HG03354 (cell line): ENCODE measurements at regions not wholly inside any gene's neighbourhood (a gene's known extent, or its start where the extent isn't known, plus 50 kb on each side); places are given as distances from the start of the nearest gene placed in this dataset.

ENCODE experiments used
- ATAC-seq: cut with Tn5 transposase; IDR thresholded peaks from one replicate; pipeline ENCODE4 v1.9.1; 2021; ENCODE audit warnings: mild to moderate bottlenecking; ENCODE audit not compliant: unreplicated experiment, poor library complexity, severe bottlenecking

DNA sequence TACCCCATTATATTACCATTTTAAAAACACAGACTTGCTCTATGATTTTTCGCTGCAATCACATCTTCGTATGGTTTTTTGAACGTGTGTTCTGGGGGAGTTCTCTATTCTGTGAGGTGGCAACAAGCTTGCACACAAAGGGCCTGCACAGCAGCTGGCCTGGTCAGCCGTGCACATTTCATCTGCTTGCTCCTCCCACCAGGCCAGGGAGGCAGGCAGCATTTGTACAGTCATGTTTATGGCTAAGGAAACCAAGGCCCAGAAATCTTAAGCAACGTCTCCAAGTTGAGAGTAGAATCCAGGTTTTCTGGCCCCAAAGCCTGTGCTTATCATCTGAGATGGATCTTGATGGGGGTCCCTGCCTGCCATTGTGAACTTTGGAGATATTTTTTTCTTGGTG is 106.4 kb upstream of the SMIM21 start:
- ATAC-seq: no peak

DNA sequence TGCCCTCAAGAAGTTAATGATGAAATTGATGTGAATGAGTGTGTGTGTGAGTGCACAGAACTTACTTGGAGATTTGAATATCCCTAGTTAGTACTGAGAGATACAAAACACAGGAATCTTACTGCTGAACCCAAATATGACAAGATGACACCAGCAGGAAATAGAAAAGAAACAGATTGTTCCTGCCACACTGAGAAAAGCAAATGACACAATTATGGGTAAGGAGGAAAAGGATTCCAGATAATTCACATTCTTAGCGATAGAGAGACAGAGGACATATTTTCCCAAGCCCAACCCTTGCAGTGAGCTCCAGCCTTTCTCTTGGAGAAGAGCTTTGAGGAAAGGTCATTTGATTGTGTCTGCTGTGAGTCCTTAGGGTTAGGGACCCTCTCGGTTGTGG is 105.7 kb upstream of the SMIM21 start:
- no peak for ATAC-seq

DNA sequence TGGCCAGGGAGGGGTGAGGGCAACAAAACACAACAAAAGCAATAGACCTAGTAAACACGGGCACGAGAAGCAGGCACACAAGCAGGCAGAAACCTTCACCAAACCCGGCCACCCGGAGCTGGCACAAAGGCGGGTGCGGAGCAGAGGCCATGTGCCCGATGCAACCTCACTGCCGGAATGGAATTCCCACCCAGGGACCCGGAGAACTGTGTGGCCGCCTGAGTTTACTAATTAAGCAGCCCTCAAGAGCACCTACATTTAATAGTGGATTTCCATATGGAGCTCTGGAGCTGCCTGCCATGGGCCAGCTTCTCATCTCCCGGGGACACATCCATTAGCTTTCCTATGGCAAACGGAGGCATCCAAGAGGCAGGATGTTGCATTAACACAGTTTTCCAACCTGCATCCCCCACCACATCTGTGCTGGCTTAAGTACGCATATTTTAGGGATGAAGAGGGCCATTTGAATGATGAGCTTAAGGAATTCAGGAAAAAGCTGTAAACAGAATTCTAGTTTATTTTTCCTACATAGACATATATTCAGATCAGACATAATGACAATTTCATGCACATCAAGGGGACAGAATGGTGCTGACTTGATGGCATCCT is 104.5 kb upstream of the SMIM21 start:
- no peak for ATAC-seq

DNA sequence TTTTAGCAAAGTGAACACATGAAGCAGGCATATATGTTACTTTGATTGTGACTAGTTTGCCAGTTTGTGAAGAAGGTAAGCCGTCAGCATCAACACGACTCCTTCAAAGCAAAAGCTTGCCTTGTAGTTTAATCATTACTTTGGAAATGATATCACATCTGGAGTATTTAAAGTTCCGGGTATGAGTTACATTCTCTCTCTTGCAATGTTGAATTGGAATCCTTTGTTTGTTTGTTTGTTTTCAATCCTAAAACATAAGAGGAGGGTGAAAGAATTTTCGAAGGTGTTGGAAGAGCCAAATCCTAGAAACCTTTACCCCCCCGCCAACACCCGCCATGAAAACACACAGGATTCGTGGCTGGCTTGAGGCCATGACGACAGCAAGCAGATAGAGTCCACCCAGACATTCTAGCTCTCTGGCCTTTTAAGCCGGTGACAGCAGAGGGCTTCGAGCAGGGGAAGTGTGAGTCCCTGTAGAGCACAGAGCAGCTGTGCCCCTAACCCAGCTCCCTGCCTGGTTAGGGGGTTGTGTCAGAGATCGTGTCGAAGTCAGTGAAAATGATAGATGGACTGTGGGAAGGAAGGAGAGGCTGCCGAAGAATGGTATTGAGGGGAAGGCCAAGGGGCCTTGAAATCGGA is 103.8 kb upstream of the SMIM21 start:
- no peak for ATAC-seq

DNA sequence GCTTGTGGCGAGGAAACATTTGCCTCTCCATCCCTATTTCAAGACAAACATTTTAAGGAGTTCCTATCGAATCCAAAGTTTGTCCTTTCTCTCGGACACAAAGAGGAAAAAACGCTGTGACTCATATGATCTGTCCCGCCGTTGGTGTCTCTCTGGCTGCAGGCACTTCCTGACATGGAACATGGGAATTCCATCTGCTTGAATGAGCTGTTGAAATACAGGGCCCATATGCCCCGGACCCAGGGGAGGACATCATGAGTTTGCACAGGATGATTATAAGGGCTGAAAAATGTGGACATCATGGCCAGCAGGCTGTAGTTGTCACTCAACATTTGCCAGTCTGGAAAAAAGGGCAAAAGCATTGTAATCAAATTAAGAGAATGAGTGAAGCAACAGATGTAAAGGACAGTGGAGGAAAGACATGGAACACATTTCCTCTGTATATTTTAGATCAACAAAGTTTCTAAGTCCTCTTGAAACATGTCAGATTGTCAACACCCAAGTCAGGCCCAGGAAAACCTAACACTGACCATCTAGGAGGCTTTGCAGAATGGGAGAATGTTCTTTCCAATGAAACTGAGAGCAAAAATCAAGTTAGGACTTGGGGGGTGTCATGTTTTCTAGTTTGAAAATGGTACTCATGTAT is 103.2 kb upstream of the SMIM21 start:
- ATAC-seq: no peak

DNA sequence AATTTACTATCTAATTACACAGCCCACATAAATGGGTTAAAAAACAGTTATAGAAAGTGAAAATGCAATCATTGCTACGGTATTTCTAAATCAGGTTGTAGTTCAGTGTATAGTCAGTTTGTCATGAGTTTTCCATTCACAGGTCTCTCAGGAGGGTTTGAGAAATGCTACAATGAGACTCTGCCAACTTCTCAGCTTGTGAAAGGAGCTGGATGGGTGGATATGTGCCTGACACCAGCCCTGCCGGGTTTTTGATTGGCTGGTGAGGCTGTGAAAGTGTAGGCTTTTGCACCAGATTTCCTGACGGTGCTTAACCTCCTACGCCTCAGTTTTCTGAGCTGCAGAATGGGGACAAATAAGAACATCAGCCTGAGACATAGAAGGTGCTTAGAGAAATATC is 102.6 kb upstream of the SMIM21 start:
- no peak for ATAC-seq

DNA sequence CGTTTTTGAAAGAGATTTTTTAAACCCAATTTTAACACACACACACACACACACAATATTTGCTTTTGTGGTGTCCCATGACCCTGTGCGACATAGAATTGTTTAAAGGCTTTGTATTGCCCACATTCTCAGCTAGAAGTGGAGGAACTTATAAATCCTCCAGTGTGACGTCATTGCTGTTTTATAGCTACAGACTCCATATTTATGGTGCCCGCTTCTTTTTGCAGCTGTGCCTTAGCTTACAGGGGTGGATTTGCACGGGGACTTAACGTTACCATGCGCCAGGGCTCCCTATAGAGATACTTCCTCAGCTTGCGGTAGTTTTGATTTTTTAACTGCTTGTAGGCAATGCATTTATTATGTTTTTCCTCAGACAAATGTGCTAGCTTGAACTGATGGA is 101.9 kb upstream of the SMIM21 start:
- no peak for ATAC-seq

DNA sequence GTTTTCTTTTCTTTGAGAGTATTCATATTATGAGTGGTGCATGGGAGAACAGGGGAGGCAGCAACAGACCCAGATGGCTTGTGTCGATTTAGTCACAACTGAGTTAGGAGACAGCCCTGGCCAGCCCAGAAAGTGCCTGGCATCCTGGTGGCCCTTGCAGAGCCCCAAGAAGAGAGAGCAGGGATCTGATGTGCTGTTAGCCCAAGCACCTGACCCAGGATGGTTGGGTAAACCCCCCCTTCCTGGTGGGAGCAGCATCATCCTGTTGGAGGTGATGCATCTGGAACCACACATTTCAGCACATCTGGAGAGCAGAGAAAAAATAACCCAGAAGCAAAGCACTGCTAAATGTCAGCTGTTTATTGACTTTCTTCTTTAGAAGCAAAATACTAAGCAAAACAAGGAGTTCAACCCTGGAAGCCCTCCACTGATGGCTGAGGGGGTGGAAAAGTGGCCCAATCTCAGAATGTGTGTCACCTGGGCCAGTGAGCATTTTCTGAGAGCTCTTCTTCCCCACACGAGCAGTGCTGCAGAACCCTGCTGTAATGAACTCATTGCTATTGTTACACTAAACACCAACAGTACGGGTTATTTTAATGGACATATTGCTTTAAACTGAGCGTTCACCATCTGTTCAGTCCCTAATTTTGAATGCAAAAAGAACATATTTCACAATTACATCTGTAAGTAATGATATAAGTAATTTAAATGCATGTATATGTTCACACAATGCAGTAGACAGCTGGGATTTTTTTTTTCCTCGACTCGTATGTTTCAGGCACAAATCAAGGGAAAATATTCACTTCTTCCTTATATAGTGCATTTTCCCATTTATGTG is 100.6 kb upstream of the SMIM21 start:
- ATAC-seq: no peak

DNA sequence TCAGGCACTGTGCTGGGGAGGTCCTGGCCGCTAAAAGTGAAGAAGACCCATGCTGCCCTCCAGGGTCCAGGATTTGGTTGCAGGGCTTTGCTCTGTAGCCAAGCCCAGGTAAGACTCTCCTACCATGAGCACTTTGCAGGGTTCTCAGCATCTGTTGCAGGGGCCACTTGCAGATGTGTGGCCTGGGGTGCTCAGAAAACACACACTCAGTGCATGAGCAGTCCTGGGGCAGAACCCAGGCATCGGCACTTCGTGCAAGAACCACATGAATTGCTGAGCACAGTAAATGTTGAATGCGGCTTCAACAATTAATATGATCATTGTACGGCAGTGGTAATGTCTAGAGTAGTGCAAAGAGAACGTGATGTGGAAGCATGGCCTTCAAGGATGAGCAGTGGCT is 98.5 kb upstream of the SMIM21 start:
- no peak for ATAC-seq

DNA sequence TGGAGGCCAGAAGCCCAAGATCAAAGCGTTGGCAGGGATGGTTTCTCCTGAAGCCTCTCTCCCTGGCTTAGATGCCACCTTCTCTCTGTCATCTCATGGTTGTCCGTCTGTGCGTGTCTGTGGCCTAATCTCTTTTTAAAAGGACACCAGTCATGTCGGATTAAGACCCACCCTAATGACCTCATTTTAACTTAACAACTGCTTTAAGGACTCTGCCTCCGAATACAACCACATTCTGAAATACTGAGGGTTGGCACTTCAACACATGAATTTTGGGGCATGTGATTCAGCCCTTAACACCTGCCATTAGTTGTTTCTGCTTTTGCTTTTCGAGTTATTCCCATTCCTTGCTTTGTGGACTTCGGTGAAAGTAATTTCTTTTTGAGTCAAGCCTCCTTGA is 97.8 kb upstream of the SMIM21 start:
- ATAC-seq: no peak

DNA sequence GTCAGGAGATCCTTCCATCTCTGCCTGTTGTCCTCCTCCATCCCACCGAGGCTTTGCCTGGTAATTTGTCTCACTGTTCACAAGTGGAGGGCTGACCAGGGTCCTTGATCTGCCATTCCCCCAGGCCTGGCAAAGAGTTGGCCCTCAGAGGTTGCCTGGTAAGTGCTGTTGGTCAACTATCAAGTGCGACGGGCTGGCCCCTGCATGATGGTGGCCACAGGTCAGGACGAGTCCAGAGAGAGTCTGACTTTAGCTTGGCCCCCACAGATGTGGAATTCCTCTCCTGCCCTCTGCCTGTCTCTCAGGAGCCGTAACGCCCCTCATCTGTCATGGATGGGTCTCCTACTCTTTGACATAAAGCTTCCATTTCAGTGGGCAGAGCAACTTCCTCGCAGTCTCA is 97.3 kb upstream of the SMIM21 start:
- ATAC-seq: no peak

DNA sequence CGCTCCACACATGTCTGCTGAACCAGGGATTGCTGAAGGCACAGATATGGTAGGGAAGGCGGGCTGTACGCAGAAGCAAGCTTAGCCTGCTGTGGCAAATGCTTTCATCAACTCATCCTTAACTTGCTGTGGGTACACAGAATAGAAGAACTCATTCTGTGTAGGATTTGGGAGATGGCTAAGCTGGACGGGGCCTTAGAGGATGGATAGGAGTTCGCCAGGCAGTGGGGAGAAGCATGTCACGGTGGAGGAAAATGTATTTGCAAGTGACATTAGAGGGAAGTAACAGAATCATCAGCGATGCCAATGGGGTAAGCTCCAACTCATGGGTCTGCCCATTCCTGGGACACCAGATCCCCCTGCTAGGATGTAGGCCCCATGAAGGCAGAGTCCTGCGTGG is 96.7 kb upstream of the SMIM21 start:
- ATAC-seq: no peak

DNA sequence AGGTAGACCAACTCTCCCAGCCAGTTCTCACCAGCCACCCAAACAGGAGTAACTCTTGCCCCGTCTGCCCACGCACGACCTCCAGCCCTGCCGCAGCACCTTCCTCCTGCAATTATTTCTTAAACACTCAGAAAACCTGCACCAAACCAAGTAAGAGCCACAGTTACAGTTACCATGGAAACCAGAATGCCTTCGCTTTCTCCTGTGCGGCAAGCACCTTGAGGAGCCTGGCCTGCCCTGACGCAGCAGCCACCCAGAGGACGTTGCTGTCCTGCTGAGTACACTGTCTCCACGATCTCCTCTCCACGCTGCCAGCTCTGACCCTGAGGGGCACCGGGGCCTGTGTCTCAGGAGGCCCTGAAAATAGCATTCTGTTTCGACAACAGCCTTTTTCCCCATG is 94.3 kb upstream of the SMIM21 start:
- no peak for ATAC-seq

DNA sequence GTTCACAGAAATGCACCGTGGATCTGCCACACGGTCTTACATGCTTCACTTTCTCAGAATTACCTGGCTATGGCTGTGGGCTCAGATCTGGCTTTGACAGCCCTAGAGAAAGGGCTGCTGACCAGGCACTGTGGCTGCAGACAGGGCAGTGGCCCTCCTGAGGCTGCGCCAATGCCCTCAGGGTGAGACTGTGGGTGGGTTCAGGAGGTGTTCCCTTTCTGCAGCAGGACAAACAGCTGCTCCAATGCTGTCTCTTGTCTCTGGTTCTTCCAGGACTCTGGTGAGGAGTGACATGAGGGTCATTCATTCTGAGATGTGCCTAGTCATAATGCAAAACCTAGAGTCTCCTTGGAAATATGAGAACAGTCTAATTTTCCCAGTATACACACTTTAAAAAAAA is 90.5 kb upstream of the SMIM21 start:
- ATAC-seq: no peak

DNA sequence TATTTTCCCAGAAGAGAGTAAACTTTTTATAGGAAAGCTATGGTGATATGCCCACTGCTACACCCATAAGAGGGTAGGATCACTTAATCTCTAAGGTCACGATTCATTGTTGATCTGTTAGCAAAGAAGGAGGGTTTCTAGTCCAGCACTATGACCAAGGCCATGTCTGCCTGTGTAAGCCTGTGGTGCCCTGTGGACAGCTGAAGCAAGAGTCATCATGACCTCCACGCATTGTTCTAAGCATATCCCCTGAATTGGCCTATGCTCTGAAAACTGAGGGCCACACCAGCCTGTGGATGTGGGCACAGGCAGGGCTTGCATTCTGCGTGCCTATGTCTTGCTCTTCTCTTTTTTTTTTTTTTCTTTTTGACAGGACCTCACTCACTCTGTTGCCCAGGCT is 89.8 kb upstream of the SMIM21 start:
- no peak for ATAC-seq

DNA sequence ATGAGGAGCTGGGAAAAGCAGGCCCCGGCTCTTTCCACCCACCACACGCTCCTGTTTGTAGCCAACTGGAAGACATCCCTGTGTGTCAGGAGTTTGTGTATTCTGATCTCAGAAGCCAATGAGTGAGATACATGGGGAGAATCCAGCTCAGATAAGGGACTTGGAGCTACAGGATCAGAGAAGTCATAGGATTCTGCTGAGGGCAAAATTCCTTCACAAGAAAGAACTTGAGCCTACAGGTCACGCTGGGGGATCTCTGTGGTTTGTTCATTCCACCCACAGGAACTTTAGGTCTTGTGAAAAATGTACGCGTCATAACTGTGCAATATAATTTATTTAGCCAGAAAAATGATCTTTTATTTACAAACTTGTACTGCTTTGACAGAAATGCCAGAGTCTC is 80.1 kb upstream of the SMIM21 start:
- no peak for ATAC-seq

DNA sequence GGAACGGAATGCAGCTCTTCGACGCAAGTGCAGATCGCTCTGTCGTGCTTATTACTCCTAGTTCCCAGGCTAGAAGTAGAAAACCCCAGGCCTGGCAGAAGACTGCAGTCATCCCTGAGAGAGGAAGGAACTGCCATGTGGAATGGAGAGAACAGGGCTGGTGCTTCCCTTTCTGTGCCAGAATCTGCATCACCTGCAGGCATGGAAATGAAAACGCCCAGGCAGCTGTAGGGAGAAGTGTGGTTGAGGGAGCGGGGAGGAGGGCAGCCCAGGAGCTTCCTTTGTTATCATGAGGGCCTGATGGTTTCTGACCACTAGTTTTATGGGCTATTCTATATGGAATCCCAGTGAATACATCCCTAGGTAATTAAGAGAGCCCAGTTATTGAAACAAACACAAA is 79.4 kb upstream of the SMIM21 start:
- ATAC-seq: no peak

DNA sequence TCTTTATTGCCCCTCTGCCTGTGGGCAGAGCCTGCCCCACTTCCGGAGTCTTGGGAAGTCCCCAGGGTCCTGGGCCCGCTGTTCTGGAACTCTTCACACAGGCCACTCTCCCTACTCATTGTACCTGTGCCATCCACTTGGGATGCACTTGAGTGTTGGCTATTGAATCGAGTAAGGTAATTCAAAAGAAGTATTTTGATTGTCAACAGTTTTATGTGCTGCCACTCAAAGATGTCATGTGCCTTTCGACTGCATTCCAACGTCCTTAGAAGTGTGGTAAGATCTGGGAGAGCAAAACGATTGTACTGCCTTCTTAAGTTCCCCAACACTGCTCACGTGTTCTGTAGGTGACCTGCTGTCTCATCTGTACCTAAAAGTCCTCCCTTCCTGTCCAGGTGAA is 77.0 kb upstream of the SMIM21 start:
- ATAC-seq: no peak

DNA sequence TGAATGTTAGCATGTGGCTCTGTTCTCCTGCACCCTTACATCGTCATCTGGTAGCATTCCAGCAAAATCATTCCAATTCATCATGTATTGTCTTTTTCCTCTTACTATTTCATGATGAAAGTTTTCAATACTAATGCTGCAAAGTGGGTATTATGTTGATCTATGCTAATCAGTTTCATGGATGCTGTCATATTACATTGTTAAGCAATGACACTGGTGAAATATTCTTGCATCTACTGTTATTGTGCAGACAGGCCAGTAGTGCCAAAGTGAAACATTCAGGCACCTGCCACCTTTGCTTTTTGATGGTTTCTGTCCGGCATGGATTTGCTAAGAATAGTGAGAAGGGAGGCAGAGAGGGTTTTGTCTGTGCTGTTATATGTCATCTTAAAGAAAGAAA is 76.1 kb upstream of the SMIM21 start:
- ATAC-seq: no peak

DNA sequence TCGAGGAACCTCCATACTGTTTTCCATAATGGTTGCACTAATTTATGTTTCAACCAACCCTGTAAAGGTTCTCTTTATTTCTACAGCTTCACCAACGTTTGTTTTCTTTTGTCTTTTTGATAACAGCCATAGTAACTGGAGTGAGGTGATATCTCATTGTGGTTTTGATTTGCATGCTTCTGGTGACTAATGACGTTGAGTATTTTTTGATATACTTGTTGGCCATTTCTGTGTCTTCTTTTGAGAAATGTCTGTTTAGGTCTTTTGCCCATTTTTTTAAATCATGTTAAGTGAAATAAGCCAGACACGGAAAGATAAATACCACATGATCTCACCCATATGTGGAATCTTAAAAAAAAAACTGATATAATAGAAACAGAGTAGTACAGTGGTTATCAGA is 74.8 kb upstream of the SMIM21 start:
- ATAC-seq: no peak

DNA sequence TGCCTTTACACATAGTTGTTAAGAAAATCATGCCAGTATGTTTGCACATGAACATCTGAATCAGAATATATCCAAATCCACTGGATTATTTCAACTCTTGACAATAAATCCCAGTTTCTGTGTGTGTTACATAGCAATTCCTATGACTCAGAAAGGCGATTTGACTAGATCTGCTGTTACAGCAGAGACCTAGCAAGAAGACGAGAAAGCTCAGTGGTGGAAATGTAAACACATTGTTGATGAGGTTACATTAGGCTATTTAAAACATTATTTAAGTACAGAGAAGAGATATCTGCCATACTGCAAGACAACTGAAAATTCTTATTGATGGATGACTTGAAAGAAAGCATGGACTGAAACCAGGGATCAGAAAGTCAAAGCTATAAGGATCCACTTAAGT is 73.0 kb upstream of the SMIM21 start:
- ATAC-seq: no peak
